Adrenal gland (tissue), 5 donors: ENCODE measurements at regions not wholly inside any gene's neighbourhood (a gene's known extent, or its start where the extent isn't known, plus 50 kb on each side); places are given as distances from the start of the nearest gene placed in this dataset.

ENCODE experiments used
- CTCF ChIP-seq, 6 experiments: fragments of 450-650 bp in 4 of 6; fragments of 200-600 bp in 2 of 6; sonication (generic) in 1 of 6; IDR thresholded peaks; 1 replicate in 5 of 6; 2 replicates in 1 of 6; pipeline versions ENCODE4 v1.5.1 to v1.8.0; 2016 to 2021; ENCODE audit warnings: antibody characterized with exemption in 6 of 6, mild to moderate bottlenecking in 2 of 6, moderate library complexity in 1 of 6
- POLR2A ChIP-seq, 2 donors: fragments of 450-650 bp; IDR thresholded peaks; one replicate each; pipeline ENCODE4 v1.6.1; 2017; ENCODE audit warnings: antibody characterized with exemption in 2 of 2, mild to moderate bottlenecking in 2 of 2, moderate library complexity in 1 of 2
- donor health status: DM: no; HTN: no; CAD: no.

GRCh38 chr16:9392956-9393355 is 301.5 kb downstream of the HAPSTR1 start:
- TF ChIP-seq CTCF (IDR thresholded peaks at IDR 0.05) (no peak), POLR2A (IDR thresholded peaks at IDR 0.05) (no peak)
